Adrenal gland (tissue), 9 donors: ENCODE measurements at regions not wholly inside any gene's neighbourhood (a gene's known extent, or its start where the extent isn't known, plus 50 kb on each side); places are given as distances from the start of the nearest gene placed in this dataset.

ENCODE experiments used
- DNase-seq, 7 donors: peaks; one replicate each; pipeline ENCODE4 v3.0.0-alpha.2; 2019 to 2020
- H3K27ac ChIP-seq, 5 donors: fragments of 200-600 bp; sonication (generic) in 4 of 5; 1 replicate in 3 of 5; 2 replicates in 2 of 5; pipeline versions ENCODE4 v1.5.1 to v1.8.0; 2016 to 2020; ENCODE audit warnings: mild to moderate bottlenecking in 1 of 5
- H3K27me3 ChIP-seq: fragments of 200-600 bp; 2 replicates; pipeline ENCODE4 v1.8.0; 2021
- H3K36me3 ChIP-seq, 2 donors: fragments of 200-600 bp; replicated peaks in 1 of 2; 1 replicate in 1 of 2; 2 replicates in 1 of 2; pipeline versions ENCODE4 v1.5.1 to v1.8.0; 2018 to 2022
- H3K4me1 ChIP-seq, 2 donors: fragments of 200-600 bp; replicated peaks in 1 of 2; 1 replicate in 1 of 2; 2 replicates in 1 of 2; pipeline versions ENCODE4 v1.5.1 to v1.8.0; 2018 to 2021
- H3K4me3 ChIP-seq, 4 donors: fragments of 200-600 bp; sonication (generic) in 3 of 4; one replicate each; pipeline ENCODE4 v1.5.1; 2016 to 2018
- H3K9me3 ChIP-seq, 3 donors: fragments of 200-600 bp; sonication (generic) in 1 of 3; replicated peaks in 1 of 3; 1 replicate in 2 of 3; 2 replicates in 1 of 3; pipeline versions ENCODE4 v1.5.1 to v1.8.0; 2016 to 2021
- POLR2A ChIP-seq, 2 donors: fragments of 450-650 bp; IDR thresholded peaks; one replicate each; pipeline ENCODE4 v1.6.1; 2017; ENCODE audit warnings: antibody characterized with exemption in 2 of 2, mild to moderate bottlenecking in 2 of 2, moderate library complexity in 1 of 2
- WGBS, 4 donors: extraction: QIAGEN DNeasy Blood & Tissue Kit in 2 of 4; methylation state at CpG; one replicate each; pipeline versions ENCODE4 v1.1.5 to v1.1.7; 2013 to 2017; 5-methylcytosine and 5-hydroxymethylcytosine counted together
- intact Hi-C, 2 donors: fragments of 100-400 bp; cut with DNase I; formaldehyde crosslinking; loops; one replicate each; pipeline versions ENCODE4 v1.14.1 to v1.15.0; 2022 to 2023
- TF ChIP-seq, protein P1 (sequence below), 6 experiments: fragments of 450-650 bp in 4 of 6; fragments of 200-600 bp in 2 of 6; sonication (generic) in 1 of 6; IDR thresholded peaks; 1 replicate in 5 of 6; 2 replicates in 1 of 6; pipeline versions ENCODE4 v1.5.1 to v1.8.0; 2016 to 2021; ENCODE audit warnings: antibody characterized with exemption in 6 of 6, mild to moderate bottlenecking in 2 of 6, moderate library complexity in 1 of 6
- donor health status: healthy with polysubstance abuse.
- donor health status: Bipolar disorder and iron deficiency.
- donor health status: DM: yes; HTN: yes; CAD: no.
- donor health status: DM: no; HTN: no; CAD: no.
- donor health status: DM: no; HTN: no; CAD: no.

DNA sequence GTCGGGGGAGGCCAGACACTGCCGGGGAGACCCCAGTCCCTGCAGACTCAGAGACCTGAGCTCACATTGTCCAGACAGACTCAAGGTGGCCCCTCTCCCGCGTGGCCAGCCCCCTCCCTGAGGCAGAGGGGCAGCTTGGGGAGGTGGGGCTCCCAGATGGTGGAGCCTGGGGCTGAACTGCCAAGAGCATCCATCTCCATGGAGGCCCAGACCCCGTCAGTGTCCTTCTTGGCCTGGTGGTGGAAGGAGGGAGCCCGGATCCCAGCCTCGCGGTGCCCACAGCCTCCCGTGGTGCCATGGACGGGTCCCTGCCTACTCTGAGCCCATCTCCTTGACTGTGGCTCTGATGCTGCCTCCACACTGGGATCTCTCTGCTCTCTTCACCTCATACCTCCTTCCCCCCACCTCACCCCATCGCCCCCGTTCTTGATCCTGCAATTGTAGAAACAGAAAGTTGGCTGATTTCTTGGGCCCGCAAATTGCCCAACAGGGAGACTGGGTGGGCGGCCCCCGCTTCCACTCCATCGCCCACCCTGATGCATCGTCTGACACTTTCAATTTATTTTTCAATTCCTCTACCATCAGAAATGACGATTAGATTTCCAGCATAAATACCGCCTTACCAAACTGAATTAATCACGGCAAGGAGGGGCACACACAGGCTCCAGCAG lies 348.9 kb downstream of the MATN1 start:
- H3K27me3 ChIP-seq, result no peaks in the 10 kb centered on the region
- no peaks in the 10 kb centered on the region for H3K9me3 ChIP-seq
- TF ChIP-seq, protein P1, sequence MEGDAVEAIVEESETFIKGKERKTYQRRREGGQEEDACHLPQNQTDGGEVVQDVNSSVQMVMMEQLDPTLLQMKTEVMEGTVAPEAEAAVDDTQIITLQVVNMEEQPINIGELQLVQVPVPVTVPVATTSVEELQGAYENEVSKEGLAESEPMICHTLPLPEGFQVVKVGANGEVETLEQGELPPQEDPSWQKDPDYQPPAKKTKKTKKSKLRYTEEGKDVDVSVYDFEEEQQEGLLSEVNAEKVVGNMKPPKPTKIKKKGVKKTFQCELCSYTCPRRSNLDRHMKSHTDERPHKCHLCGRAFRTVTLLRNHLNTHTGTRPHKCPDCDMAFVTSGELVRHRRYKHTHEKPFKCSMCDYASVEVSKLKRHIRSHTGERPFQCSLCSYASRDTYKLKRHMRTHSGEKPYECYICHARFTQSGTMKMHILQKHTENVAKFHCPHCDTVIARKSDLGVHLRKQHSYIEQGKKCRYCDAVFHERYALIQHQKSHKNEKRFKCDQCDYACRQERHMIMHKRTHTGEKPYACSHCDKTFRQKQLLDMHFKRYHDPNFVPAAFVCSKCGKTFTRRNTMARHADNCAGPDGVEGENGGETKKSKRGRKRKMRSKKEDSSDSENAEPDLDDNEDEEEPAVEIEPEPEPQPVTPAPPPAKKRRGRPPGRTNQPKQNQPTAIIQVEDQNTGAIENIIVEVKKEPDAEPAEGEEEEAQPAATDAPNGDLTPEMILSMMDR (IDR thresholded peaks at IDR 0.05), result no peak
- no peaks in the 10 kb centered on the region for H3K4me1 ChIP-seq
- H3K4me3 ChIP-seq, result no peak overlapping the region
- no peak overlapping the region for H3K27ac ChIP-seq
- no peaks in the 10 kb centered on the region for H3K36me3 ChIP-seq
- intact Hi-C loops, result no loop called here
- DNase-seq, result peak in 2 of 7 donors; percentile 12 to 28
- 76 to 92% (median 85%) methylated on average over 10 to 20 of the region's 20 CpGs for WGBS, 4 donors

DNA sequence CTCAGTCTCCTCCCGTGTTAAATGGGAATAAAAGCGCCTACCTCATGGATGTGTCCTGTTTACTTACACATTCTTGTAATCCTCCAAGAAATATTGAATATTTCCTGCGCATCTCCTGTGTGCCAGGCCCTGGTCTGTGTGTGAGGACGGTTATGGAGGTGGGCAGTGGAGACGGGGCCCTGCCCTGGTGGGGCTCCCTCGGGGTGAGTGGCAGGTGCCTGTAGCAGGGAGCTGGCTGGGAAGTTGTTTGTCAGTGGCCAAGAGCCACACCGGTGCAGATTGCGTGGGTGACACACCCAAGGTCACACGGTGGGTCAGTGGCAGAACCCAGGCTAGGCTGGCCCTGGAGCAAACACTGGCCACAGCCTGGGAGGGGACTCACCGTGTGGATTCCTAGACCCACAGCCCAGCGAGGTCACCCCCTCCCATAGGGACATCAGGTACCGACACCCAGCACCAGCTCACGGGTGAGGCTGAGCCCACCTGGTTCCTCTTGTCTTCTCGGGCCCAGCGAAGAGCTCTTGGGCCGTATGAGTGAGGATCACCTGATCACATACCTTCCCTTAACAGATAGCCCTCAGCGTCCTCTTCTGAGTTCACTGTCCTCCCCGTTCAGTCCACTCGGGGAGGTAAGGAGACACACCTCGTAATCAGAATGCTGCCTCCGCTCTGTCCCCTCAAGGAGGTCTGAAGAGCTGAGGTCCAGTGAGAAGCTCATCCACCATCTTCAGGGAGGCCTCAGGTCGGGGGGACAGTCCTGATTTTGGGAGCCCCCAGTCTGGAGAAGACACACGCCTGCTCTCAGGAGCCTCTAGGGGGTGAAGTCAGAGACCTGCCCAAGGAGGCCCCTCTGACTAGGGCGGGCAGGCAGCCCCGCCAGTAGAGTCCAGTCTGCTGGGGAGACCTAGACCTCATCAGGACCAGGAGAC lies 349.6 kb downstream of the MATN1 start:
- Histone ChIP-seq H3K4me3 (no peak overlapping the region), H3K4me1 (no peaks in the 10 kb centered on the region), H3K9me3 (no peaks in the 10 kb centered on the region), H3K27ac (no peak overlapping the region), H3K27me3 (no peaks in the 10 kb centered on the region), H3K36me3 (no peaks in the 10 kb centered on the region)
- intact Hi-C loops, result no loop called here
- DNase-seq, result peak in 2 of 7 donors; percentile 6 to 39
- WGBS, 4 donors, result 74 to 77% (median 75%) methylated on average over 15 to 25 of the region's 25 CpGs
- no peak for TF ChIP-seq POLR2A (IDR thresholded peaks at IDR 0.05)

DNA sequence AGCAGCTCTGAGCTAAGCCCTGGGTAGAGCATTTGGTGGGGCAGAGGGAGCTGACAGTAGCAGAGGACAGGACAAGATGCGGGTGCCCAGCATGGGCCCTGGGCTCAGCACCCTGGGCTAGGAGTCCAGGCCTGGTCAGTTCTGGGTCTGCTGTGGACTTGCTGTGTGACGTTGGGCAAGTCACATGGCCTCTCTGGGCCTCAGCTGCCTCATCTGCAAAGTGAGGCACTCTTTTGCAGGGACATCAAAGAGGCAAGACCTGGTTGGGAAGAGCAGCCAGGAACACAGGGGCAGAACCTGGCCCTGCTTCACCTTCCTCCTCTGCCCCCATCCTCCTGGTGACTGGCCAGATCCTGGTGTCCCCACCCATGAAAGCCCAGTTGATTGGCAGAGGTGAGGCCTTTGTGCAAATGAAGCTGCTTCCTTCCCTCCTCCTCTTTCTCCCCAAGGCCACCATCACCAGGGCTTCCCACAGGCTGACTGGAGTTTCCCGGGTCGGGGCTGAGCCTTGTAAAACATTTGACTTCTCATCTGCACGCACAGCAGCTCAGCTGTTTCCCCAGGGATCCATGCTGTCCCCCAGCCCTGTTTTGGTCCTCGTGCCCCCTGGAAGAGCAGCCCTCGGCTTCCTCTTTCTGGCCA lies 350.5 kb downstream of the MATN1 start:
- H3K4me3 ChIP-seq, result no peak overlapping the region
- no peaks in the 10 kb centered on the region for H3K4me1 ChIP-seq
- intact Hi-C loops, result no loop called here
- DNase-seq, result peak in 2 of 7 donors; percentile 2 to 24
- no peaks in the 10 kb centered on the region for H3K27me3 ChIP-seq
- WGBS, 4 donors, result 54 to 61% (median 60%) methylated on average over 5 to 7 of the region's 7 CpGs
- H3K27ac ChIP-seq, result no peak overlapping the region
- no peaks in the 10 kb centered on the region for H3K36me3 ChIP-seq
- TF ChIP-seq, protein P1 (IDR thresholded peaks at IDR 0.05), result no peak
- no peak for TF ChIP-seq POLR2A (IDR thresholded peaks at IDR 0.05)
- H3K9me3 ChIP-seq, result no peaks in the 10 kb centered on the region

DNA sequence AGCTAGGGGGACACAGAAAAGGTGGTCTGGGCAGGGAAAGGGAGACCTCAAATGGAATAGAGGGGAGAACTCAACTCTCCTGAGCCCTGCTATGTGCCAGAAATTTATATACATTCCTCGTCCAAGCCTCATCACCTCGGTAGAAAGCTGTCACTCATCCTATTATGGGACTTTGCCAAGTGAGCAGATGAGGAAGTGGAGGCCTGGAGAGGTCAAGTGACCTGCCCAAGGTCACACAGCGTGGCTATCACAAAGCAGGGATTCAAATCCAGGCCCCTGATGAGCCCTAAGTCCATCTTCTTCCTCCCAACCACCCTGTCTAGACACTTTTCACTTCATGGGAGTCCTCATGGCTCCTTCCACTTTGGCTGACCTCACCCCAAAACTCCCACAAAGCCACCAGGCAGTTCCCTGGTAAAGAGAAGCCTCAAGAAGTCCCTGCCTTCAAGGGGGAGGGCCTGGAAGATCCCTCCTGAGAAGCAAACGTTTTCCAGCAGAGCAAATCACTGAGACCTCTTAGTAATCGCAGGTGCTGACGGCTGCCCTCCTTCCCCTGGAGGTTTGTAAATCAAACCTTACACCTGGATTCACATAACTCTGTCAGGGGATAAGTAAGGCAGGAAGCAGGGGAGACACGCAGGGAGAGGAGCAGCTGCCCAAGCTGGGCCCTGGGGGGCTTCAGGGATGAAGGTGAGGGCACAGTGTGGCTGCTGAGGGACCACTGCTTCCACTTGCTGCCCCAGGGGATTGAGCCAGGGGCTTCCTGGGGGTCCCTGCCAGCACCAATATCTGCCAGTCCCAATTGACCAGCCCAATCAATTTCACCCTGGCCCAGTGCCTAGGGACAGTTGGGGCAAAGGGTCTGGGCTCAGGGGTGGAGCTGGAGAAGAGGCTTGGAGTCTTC lies 351.2 kb downstream of the MATN1 start:
- no peaks in the 10 kb centered on the region for H3K27me3 ChIP-seq
- peak in 1 of 7 donors; percentile 23 for DNase-seq
- no peaks in the 10 kb centered on the region for H3K4me1 ChIP-seq
- H3K4me3 ChIP-seq, result no peak overlapping the region
- intact Hi-C loops, result no loop called here
- H3K36me3 ChIP-seq, result no peaks in the 10 kb centered on the region
- WGBS, 4 donors, result 51 to 64% (median 56%) methylated on average over 5 to 7 of the region's 7 CpGs
- H3K9me3 ChIP-seq, result no peaks in the 10 kb centered on the region
- TF ChIP-seq, protein P1 (IDR thresholded peaks at IDR 0.05), result no peak
- TF ChIP-seq POLR2A (IDR thresholded peaks at IDR 0.05), result no peak
- no peak overlapping the region for H3K27ac ChIP-seq
